HCT116 (cell line): ENCODE measurements at regions not wholly inside any gene's neighbourhood (a gene's known extent, or its start where the extent isn't known, plus 50 kb on each side); places are given as distances from the start of the nearest gene placed in this dataset.

Source experiments
- ATAC-seq: fragments of 200-7000 bp; cut with Tn5 transposase; 2 replicates; pipeline ENCODE4 v1.9.1; 2020; ENCODE audit warnings: mild to moderate bottlenecking, moderate library complexity
- BruUV-seq: library from RNA; stranded (reverse); fragments of 400-500 nt; replicated peaks from 2 replicates; lab custom pipeline; 2021; lab: Mats Ljungman, UMichigan
- CTCF ChIA-PET: fragments of 300-600 bp; sonication (Branson Sonifier 250); formaldehyde crosslinking; loops from one replicate; lab custom pipeline; 2021; ENCODE audit warnings: antibody characterized with exemption; lab: Charles Lee
- POLR2A ChIA-PET: fragments of 300-600, 350-600 bp; sonication (Branson Sonifier 250); formaldehyde crosslinking; loops from one replicate; lab custom pipeline; 2021; ENCODE audit warnings: antibody characterized with exemption; lab: Charles Lee
- RAD21 ChIA-PET, 2 experiments: fragments of 300-600 bp; sonication (Branson Sonifier 250); formaldehyde crosslinking; loops; one replicate each; lab custom pipeline; 2023; ENCODE audit warnings: low total read pairs in 2 of 2; ENCODE audit not compliant: uncharacterized antibody in 2 of 2, unreplicated experiment in 2 of 2, low non-redundant PET in 1 of 2; lab: Charles Lee
- DNase-seq: peaks from one replicate; pipeline ENCODE4 v3.0.0-alpha.2; 2010; ENCODE audit warnings: low read depth, low spot score
- H2AFZ ChIP-seq: fragments of 200-600 bp; shearing (Covaris generic), sonication (generic); 2 replicates; pipeline ENCODE4 v1.6.1; 2017; ENCODE audit warnings: low read depth, mixed run types, mixed read lengths, antibody characterized with exemption, low read length; ENCODE audit not compliant: poor library complexity, severe bottlenecking
- H3K27ac ChIP-seq: 2 replicates; pipeline ENCODE4 v1.5.1; 2012; ENCODE audit warnings: low read depth, low read length
- H3K27me3 ChIP-seq: fragments of 200-600 bp; sonication (generic); 2 replicates; pipeline ENCODE4 v1.6.1; 2016; ENCODE audit warnings: mixed run types, low read length, mixed read lengths; ENCODE audit not compliant: insufficient read depth
- H3K36me3 ChIP-seq, 2 experiments: fragments of 200-500 bp in 1 of 2; fragments of 200-600 bp in 1 of 2; sonication (Bioruptor generic) in 1 of 2; sonication (generic) in 1 of 2; 2 replicates each; pipeline versions ENCODE4 v1.5.1 to v1.6.1; 2014 to 2016; ENCODE audit warnings: low read length in 2 of 2, inconsistent platforms in 1 of 2, mixed read lengths in 1 of 2, mixed run types in 1 of 2; ENCODE audit not compliant: insufficient read depth in 2 of 2, control insufficient read depth in 1 of 2
- H3K4me1 ChIP-seq, 2 experiments: fragments of 200-600 bp in 1 of 2; sonication (generic) in 1 of 2; 2 replicates each; pipeline versions ENCODE4 v1.5.1 to v1.6.1; 2012 to 2017; ENCODE audit warnings: low read length in 2 of 2, inconsistent platforms in 1 of 2, mild to moderate bottlenecking in 1 of 2, mixed read lengths in 1 of 2, mixed run types in 1 of 2, moderate library complexity in 1 of 2; ENCODE audit not compliant: insufficient read depth in 2 of 2, control insufficient read depth in 1 of 2
- H3K4me2 ChIP-seq: fragments of 200-600 bp; sonication (generic); 2 replicates; pipeline ENCODE4 v1.6.1; 2017; ENCODE audit warnings: mixed run types, low read length, mixed read lengths
- H3K4me3 ChIP-seq, 2 experiments: fragments of 200-600 bp in 1 of 2; sonication (generic) in 1 of 2; replicated peaks in 1 of 2; 2 replicates each; pipeline ENCODE4 v1.5.1; 2011 to 2016; ENCODE audit warnings: low read length in 2 of 2, control low read depth in 1 of 2, low read depth in 1 of 2, mild to moderate bottlenecking in 1 of 2, mixed read lengths in 1 of 2, mixed run types in 1 of 2
- H3K79me2 ChIP-seq: fragments of 200-600 bp; sonication (generic); 2 replicates; pipeline ENCODE4 v1.6.1; 2017; ENCODE audit warnings: mild to moderate bottlenecking, mixed run types, low read length, moderate library complexity, mixed read lengths; ENCODE audit not compliant: insufficient read depth
- H3K9ac ChIP-seq: fragments of 200-600 bp; sonication (generic); 2 replicates; pipeline ENCODE4 v1.6.1; 2016; ENCODE audit warnings: low read length, mixed read lengths
- H3K9me2 ChIP-seq: fragments of 200-600 bp; sonication (generic), shearing (Covaris generic); 2 replicates; pipeline ENCODE4 v1.6.1; 2017; ENCODE audit warnings: mixed run types, mild to moderate bottlenecking, moderate library complexity; ENCODE audit not compliant: insufficient read depth
- H3K9me3 ChIP-seq, 2 experiments: fragments of 200-500 bp in 1 of 2; fragments of 200-600 bp in 1 of 2; sonication (Bioruptor generic) in 1 of 2; sonication (generic) in 1 of 2; 2 replicates each; pipeline ENCODE4 v1.6.1; 2014 to 2017; ENCODE audit warnings: low read length in 2 of 2, mixed read lengths in 2 of 2, inconsistent platforms in 1 of 2, low read depth in 1 of 2, mild to moderate bottlenecking in 1 of 2, mixed run types in 1 of 2, moderate library complexity in 1 of 2; ENCODE audit not compliant: control insufficient read depth in 1 of 2, insufficient read depth in 1 of 2
- H4K20me1 ChIP-seq: fragments of 200-600 bp; sonication (generic), shearing (Covaris generic); 2 replicates; pipeline ENCODE4 v1.6.1; 2017; ENCODE audit warnings: mixed run types, mild to moderate bottlenecking, moderate library complexity; ENCODE audit not compliant: insufficient read depth
- ATF3 ChIP-seq: IDR thresholded peaks from 2 replicates; pipeline ENCODE4 v1.6.1; 2012
- CBX3 ChIP-seq: IDR thresholded peaks from 2 replicates; pipeline ENCODE4 v1.6.1; 2012; ENCODE audit warnings: low read depth
- ELF1 ChIP-seq: IDR thresholded peaks from 2 replicates; pipeline ENCODE4 v1.6.1; 2012; ENCODE audit warnings: low read depth, borderline replicate concordance
- EZH2 ChIP-seq: fragments of 200-600 bp; sonication (generic); IDR thresholded peaks from 2 replicates; pipeline ENCODE4 v1.6.1; 2017; ENCODE audit warnings: antibody characterized with exemption, mixed run types
- EZH2phosphoT487 ChIP-seq: fragments of 200-600 bp; IDR thresholded peaks from 2 replicates; pipeline ENCODE4 v1.6.1; 2018; ENCODE audit warnings: antibody characterized with exemption, borderline replicate concordance
- FOSL1 ChIP-seq: IDR thresholded peaks from 2 replicates; pipeline ENCODE4 v1.6.1; 2012; ENCODE audit warnings: low read depth
- JUND ChIP-seq: IDR thresholded peaks from 2 replicates; pipeline ENCODE4 v1.6.1; 2012
- MAX ChIP-seq: IDR thresholded peaks from 2 replicates; pipeline ENCODE4 v1.6.1; 2012
- POLR2A ChIP-seq: IDR thresholded peaks from 2 replicates; pipeline ENCODE4 v1.7.0; 2011; ENCODE audit warnings: borderline replicate concordance; ENCODE audit not compliant: insufficient read depth, insufficient read length; ENCODE audit errors: extremely low read depth
- POLR2AphosphoS5 ChIP-seq: IDR thresholded peaks from 2 replicates; pipeline ENCODE4 v1.6.1; 2011; ENCODE audit warnings: mild to moderate bottlenecking, low read depth, low read length, moderate library complexity
- RAD21 ChIP-seq: IDR thresholded peaks from 2 replicates; pipeline ENCODE4 v1.6.1; 2012; ENCODE audit warnings: low read depth, mild to moderate bottlenecking
- REST ChIP-seq: IDR thresholded peaks from 2 replicates; pipeline ENCODE4 v1.6.1; 2012; ENCODE audit warnings: low read depth
- SP1 ChIP-seq: IDR thresholded peaks from 2 replicates; pipeline ENCODE4 v1.6.1; 2012; ENCODE audit warnings: low read depth
- TCF7L2 ChIP-seq: IDR thresholded peaks from 2 replicates; pipeline ENCODE4 v1.7.0; 2011; ENCODE audit warnings: borderline replicate concordance, inconsistent platforms; ENCODE audit not compliant: insufficient read depth, insufficient read length; ENCODE audit errors: extremely low read depth
- ZFX ChIP-seq: fragments of 450-650 bp; IDR thresholded peaks from 2 replicates; pipeline ENCODE4 v1.6.1; 2017
- ZNF274 ChIP-seq: fragments of 200-500 bp; sonication (Bioruptor generic); IDR thresholded peaks from 2 replicates; pipeline ENCODE4 v1.6.1; 2014; ENCODE audit warnings: mild to moderate bottlenecking, low read depth, low read length, inconsistent platforms
- intact Hi-C: fragments of 100-400 bp; cut with micrococcal nuclease; formaldehyde crosslinking; loops from 2 replicates; pipeline ENCODE4 v1.10.0; 2022

GRCh38 chr20:7313047-7313446 lies 545.6 kb downstream of the BMP2 start:
- no peaks in the 10 kb centered on the region for H3K9me2 ChIP-seq
- H3K4me2 ChIP-seq, result no peak overlapping the region
- ATAC-seq (no peak), DNase-seq (no peak)
- H3K36me3 ChIP-seq, result no peaks in the 10 kb centered on the region; a peak in 1 of 4 replicates
- intact Hi-C loops, result no loop called here
- no peak overlapping the region for H3K4me3 ChIP-seq
- no peak overlapping the region for H2AFZ ChIP-seq
- ChIA-PET POLR2A (no interaction called here), RAD21 (no interaction called here), CTCF (no interaction called here)
- no peak overlapping the region for H3K9ac ChIP-seq
- H4K20me1 ChIP-seq, result no peaks in the 10 kb centered on the region
- peaks cover 4 to 17% of the 10 kb centered on the region in 2 experiments; a peak in 2 of 4 replicates for H3K9me3 ChIP-seq
- no peaks in the 10 kb centered on the region for H3K79me2 ChIP-seq
- no peak overlapping the region for H3K27ac ChIP-seq
- TF ChIP-seq EZH2, result no peak
- no peak for TF ChIP-seq FOSL1
- TF ChIP-seq JUND, result no peak
- TF ChIP-seq ZNF274, result no peak
- TF ChIP-seq ATF3, result no peak
- no peak for TF ChIP-seq MAX
- H3K27me3 ChIP-seq, result no peaks in the 10 kb centered on the region
- BruUV-seq, result no TSS peak
- H3K4me1 ChIP-seq, result no peaks in the 10 kb centered on the region

GRCh38 chr20:7323957-7324356 lies 556.5 kb downstream of the BMP2 start:
- no peaks in the 10 kb centered on the region for H3K27me3 ChIP-seq
- H3K4me1 ChIP-seq, result no peaks in the 10 kb centered on the region
- H3K4me3 ChIP-seq, result no peak overlapping the region
- POLR2A ChIA-PET, result no interaction called here
- peaks cover 11 to 27% of the 10 kb centered on the region in 2 experiments; a peak in 2 of 4 replicates for H3K9me3 ChIP-seq
- no peak overlapping the region for H3K9ac ChIP-seq
- no peak for TF ChIP-seq POLR2AphosphoS5
- no peak for TF ChIP-seq EZH2
- TF ChIP-seq CBX3, result no peak
- TF ChIP-seq ZNF274, result no peak
- no peak for TF ChIP-seq ATF3
- TF ChIP-seq ZFX, result no peak
- no peak for TF ChIP-seq SP1
- no peak for TF ChIP-seq REST
- no peak for TF ChIP-seq ELF1
- no peak for TF ChIP-seq EZH2phosphoT487
- TF ChIP-seq POLR2A, result no peak
- no peak for TF ChIP-seq TCF7L2
- TF ChIP-seq RAD21, result no peak
- ATAC-seq (no peak), DNase-seq (no peak)
- RAD21 ChIA-PET, result no interaction called here
- no peaks in the 10 kb centered on the region for H4K20me1 ChIP-seq
- no peak overlapping the region for H3K27ac ChIP-seq
- intact Hi-C loops, result no loop called here
- H2AFZ ChIP-seq, result no peak overlapping the region
- H3K79me2 ChIP-seq, result no peaks in the 10 kb centered on the region
- CTCF ChIA-PET, result no interaction called here
- H3K9me2 ChIP-seq, result no peaks in the 10 kb centered on the region
- no peak overlapping the region for H3K4me2 ChIP-seq
- no peaks in the 10 kb centered on the region for H3K36me3 ChIP-seq
- no TSS peak for BruUV-seq
